CD4-positive, alpha-beta T cell treated with Interleukin-4 for 4 hours (primary cell): ENCODE measurements at regions not wholly inside any gene's neighbourhood (a gene's known extent, or its start where the extent isn't known, plus 50 kb on each side); places are given as distances from the start of the nearest gene placed in this dataset.
"Not testable (repeated sequence)": the region's sequence is repeated elsewhere in the genome, so short reads cannot be mapped to it uniquely, and the experiment has no call there.

ENCODE experiments used
- DNase-seq: peaks from one replicate; pipeline ENCODE4 v3.0.0-alpha.2; 2020

DNA sequence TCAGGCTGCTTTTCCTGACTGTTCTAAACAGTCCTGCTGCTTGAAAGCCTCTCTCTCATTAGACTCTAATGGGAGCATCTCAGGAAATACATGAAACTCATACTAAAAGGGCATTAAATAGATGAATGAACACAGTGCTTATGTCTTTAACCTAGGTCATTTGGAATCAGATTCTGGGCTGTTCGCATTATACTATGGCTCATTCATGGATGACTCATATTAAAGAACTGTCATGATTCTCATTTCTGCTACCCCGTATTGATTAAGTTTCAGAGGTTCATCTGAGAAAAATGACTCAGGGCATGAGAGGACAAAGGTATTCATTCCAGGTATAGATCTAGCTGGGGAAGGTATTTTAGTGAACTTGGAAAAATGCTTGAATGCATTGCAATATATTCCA, 335.5 kb downstream of the GJA1 start:
- DNase-seq: no peak

- DNase-seq: no peak
Measured at GRCh38 chr6:121771937-121772720, 336.7 kb downstream of the GJA1 start.

DNA sequence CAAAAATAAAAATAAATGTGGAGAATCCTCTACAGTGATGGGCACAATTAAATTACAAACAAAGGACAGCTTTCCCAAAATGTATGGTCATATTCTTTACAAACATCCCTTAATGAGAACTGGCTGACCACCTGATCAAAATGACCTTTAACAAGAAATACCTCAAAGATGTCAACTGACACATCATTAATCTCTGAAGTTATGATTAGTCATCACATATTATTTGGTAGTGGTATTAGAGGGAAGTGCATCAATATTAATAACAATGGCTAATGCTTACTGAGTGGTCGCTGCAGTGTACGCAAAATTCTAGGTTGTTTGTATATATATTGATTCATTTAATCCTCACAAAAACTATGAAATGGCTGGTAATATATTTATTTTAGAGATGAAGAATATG, 340.6 kb downstream of the GJA1 start:
- DNase-seq: no peak

- DNase-seq: no peak
Measured at GRCh38 chr6:121780325-121781321, 345.2 kb downstream of the GJA1 start.

- DNase-seq: no peak
Measured at GRCh38 chr6:121791396-121792315, 356.2 kb downstream of the GJA1 start.

DNA sequence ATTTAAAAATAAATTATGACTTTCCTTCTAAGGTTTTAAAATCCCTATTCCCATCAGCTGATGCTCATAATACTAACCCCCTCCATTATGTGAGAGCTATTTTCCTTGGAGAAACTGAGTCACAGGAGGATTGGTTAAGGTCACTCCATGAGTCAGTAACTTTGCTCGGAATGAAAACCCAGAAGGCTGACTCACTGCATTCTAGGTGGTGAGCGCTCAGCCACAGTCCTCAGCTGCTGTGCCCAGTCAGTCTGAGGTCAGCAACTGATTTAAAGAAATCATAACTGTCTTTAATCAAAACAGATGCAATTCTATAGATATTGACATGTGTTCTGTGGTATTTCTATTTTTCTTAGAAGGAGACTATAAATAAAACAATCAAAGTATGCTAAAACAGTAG, 359.2 kb downstream of the GJA1 start:
- DNase-seq: no peak

DNA sequence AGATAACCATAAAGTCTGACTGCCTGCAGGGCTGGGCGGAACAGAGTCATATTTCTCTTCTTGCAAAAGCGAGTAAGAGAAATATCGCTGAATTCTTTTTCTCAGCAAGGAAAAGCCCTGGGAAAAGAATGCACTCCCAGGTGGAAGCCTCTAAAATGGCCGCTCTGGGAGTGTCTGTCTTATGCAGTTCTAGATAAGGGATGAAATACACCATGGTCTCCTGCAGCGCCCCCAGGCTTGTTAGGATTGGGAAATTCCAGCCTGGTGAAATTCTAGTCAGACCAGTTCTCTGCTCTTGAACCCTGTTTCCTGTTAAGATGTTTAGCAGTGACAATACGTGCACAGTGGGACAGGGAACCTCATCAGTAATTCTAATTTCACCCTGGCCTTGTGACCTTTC, 362.2 kb downstream of the GJA1 start:
- DNase-seq: not testable (repeated sequence)

DNA sequence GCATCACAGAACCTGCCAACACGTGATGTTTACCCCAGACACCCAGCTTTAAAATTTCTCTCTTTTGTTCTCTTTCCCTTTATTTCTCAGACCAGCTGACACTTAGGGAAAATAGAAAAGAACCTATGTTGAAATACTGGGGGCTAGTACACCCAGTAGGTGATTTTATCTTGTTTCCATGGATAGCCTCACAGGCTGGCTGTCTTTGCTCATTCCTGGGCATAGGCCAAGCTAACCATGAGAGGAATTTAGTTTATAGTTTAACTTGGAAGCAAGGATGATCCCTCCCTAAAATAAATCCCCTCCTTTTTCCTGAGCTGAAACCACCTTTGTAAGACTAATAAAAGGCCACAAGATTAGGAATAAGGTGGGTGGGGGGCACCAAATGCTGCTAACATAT, 362.7 kb downstream of the GJA1 start:
- DNase-seq: not testable (repeated sequence)

DNA sequence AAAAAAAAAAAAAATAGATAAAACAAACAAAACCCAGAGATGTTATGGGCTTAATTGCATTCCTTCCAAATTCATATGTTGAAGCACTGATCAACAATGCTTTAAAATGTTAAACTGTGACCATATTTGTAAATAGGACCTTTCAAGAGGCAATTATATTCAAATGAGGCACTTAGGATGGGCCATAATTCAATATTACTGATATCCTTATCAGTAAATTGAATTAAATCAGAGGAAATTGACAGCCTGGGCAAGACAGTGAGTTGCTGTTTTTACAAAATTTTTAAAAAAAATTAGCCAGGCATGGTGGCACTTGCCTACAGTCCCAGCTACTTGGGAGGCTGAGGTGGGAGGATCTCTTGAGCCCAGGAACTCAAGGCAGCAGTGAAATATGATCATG, 364.1 kb downstream of the GJA1 start:
- DNase-seq: no peak

- no peak for DNase-seq
Measured at GRCh38 chr6:121800047-121800446, 364.6 kb downstream of the GJA1 start.

- no peak for DNase-seq
Measured at GRCh38 chr6:121806116-121806515, 370.7 kb downstream of the GJA1 start.

DNA sequence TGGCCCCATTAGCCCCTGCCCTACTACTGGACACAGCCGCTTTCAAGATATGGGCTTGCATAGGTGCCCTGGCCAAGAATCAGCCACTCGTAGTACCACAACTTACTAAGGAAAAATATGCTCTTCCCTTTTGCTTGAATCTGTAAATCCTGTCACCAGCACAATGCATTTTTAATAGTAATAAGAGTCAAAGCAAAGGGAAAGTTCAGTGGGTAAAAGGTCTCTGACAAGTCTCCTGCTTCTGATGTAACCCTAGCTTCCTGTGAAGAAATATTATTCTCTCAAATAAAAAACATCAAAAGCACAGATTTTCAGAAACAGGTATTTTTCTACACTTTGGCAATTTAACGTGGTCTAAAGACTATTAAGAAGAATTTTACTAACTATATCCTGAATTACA, 373.8 kb downstream of the GJA1 start:
- no peak for DNase-seq

DNA sequence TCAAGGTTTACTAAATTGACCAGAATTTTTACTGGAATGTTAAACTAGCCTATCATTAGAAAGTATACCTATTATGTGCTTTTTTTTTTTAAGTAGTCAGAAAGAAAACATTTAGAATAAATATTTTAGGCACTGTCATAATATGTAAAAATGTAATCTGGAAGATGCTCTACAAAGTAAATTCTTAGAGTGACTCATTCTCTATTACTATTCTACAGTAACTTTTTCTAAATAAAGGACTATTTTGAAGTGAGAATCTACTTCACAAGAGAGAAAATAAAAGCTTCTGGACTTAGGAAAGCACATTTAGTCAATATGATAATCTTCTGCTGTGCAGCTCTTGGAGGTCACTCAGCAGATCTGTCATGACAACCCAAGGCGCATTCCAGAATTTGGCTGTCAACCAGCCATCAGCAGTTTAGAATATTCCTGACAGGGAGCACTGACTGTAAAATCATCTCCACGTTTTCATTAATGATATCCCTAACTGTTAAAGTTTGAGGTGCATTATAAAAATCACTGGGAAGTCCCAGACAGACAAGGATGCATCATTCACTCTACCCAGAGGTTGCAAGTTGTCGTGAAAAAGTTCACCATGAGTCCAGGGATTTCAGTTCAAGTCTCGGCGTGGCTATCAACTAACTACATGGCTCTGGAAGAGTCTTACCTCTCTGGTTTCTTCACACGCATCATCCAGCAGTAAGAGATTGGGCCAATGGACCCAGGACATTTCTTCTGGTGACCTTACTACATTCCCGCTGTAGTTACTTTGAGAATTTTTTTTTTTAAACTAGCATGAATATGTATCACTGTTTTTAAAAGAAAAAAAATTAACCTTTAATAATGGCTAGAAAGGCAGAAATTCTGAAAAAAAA, 374.9 kb downstream of the GJA1 start:
- DNase-seq: no peak

DNA sequence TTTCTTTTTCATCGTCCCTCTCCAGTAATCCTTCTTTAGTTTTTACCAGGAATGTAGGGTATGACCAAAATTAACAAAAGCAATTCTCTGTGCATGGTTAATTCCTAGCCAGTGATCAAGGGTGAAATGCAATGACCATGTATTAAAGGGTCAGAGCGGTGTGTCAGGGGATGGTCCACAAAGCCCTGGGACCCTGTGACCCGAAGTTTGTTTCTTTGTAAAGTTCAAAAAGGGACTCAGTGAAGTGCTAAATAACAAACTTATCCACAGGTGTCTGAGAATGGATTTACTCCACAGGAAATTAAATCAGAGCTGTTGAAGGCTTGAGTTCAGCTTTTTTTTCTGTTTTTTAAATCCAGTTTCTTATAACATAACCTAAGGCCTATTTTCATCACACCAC, 375.7 kb downstream of the GJA1 start:
- DNase-seq: no peak

DNA sequence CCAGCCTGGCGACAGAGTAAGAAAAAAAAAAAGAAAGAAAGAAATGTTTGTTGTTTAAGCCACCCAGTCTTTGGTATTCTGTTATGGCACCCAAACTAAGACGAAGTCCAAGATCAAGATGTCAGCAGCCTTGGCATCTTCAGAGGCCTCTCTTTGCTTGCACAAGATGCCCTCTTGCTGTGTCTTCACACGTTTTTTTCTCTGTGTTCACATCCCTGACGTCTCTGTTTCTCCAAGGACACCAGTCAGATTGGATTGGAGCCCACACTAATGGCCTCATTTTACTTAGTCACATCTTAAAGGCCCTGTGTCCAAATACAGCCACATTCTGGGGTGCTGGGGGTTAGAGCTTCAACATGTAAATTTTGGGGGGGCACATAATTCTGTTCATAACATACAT, 380.9 kb downstream of the GJA1 start:
- no peak for DNase-seq

DNA sequence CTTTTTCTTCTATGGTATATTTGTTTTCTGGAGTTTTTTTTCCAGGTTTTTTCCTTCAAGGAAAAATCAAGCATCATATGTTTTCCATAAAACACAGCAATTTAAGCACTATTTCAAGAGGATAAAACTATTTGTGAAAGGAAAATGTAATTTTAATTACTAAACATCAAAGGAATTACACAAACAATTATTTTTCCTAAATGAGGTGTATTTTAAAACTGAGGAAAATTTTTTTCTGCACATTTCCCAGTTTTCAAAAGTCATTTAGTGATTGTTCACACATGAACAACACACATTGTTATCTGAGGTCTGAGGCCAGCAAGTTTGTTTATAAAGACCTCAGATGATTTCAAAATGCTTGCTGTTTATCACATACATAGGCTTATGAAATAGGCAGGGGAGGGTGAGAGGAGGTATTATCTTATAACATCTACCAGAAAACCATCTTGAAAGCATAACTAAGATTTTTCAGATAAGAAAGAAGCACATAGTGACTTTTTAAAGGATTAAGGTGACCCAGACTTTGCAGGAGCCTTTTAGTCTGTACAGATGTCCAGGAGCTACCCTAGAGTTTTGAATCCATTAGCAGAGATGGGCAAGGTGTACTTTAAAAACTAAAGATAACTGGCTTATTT, 381.6 kb downstream of the GJA1 start:
- no peak for DNase-seq

DNA sequence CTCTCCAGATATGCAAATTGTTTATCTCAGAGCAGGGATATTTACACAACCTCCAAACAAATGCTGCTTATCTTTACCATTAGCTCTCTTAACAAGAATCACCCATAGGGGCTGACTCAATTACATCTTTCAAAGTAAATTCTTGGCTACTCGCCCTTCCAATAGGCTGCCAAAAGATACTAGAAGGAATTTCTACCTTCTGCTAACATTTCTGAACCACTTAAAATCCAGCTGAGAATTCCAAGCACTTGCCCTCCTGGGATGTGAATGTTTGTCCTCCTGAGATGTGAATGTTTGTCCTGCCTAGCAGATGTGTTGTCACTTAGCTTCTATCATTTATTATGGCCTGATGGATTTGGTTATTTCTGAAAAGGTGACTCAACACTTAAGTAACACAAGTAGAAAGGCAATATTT, 388.0 kb downstream of the GJA1 start:
- no peak for DNase-seq

- no peak for DNase-seq
Measured at GRCh38 chr6:121826156-121826810, 390.8 kb downstream of the GJA1 start.

DNA sequence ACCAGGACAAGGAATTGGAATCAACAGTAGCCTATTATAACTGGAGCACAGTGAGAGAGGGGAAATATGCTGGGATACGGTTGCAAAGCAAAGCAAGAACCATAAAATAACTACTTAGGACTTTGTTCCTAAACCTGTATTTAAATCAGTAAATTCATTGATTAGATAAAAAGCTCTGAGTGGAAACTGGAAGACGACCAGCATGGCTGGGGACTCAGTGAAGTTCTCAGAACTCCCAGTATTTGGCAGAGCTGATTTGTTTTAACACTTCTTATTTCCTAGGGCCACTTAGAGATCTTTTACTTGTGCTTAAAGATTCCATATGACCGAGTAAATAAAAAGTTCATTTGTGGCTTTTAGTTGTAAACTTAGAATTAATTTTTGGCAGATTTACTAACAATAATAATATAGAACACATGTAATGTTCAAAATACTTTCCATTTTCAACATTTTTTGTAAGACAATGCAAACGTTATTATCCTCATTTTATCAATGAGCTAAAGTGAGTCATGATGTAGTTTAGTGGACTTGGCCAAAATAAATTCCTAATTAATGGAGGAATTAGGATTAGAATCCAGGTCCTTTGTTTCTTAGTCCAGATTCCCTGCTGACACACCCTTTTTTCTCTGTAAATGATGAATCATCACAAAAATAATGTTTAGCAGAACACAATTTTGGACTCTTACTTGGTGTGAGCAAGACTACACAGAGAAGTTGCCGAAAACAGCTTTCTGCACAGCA, 392.9 kb downstream of the GJA1 start:
- no peak for DNase-seq

DNA sequence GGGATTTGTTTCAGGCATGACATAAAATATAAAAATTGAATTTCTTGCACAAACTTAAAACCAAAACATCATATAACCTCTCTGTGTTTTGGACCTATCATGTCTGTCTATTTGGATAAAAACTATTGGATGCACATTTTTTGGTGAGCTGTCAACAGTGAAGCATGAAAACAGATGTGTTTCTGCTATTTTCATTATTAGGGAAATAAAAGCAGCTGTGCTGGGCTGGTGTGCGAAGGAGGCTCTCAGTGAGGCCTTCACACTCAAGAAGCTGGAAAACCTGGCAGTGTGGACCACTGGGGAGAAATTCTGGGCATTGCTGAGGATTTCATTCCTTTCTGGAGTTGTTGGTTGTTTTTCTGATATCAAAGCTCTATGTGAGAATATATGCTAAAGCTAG, 395.3 kb downstream of the GJA1 start:
- DNase-seq: no peak
